Testis (tissue), 2 donors: ENCODE measurements at regions not wholly inside any gene's neighbourhood (a gene's known extent, or its start where the extent isn't known, plus 50 kb on each side); places are given as distances from the start of the nearest gene placed in this dataset.

ENCODE experiments used
- DNase-seq: peaks from one replicate; pipeline ENCODE4 v3.0.0-alpha.2; 2019
- H3K27ac ChIP-seq, 2 donors: fragments of 200-600 bp; sonication (generic); one replicate each; pipeline ENCODE4 v1.5.1; 2019
- H3K27me3 ChIP-seq: fragments of 200-600 bp; sonication (generic); one replicate; pipeline ENCODE4 v1.5.1; 2019
- H3K36me3 ChIP-seq: fragments of 200-600 bp; sonication (generic); one replicate; pipeline ENCODE4 v1.5.1; 2017; ENCODE audit warnings: low read depth; ENCODE audit errors: missing control alignments
- H3K4me1 ChIP-seq: fragments of 200-600 bp; sonication (generic); one replicate; pipeline ENCODE4 v1.5.1; 2019
- H3K4me3 ChIP-seq, 2 donors: fragments of 200-600 bp; sonication (generic); one replicate each; pipeline ENCODE4 v1.5.1; 2017 to 2019
- H3K9me3 ChIP-seq: fragments of 200-600 bp; sonication (generic); one replicate; pipeline ENCODE4 v1.5.1; 2017
- POLR2A ChIP-seq: fragments of 450-650 bp; IDR thresholded peaks from one replicate; pipeline ENCODE4 v1.6.1; 2017; ENCODE audit warnings: antibody characterized with exemption, mild to moderate bottlenecking, moderate library complexity
- WGBS, 2 donors: methylation state at CpG; one replicate each; pipeline ENCODE4 v1.1.5; 2018; 5-methylcytosine and 5-hydroxymethylcytosine counted together
- intact Hi-C: fragments of 100-400 bp; cut with DNase I; formaldehyde crosslinking; loops from one replicate; pipeline ENCODE4 v1.15.1; 2023; ENCODE audit warnings: low total_unique reads
- TF ChIP-seq, protein P1 (sequence below), 3 experiments: fragments of 450-650 bp in 2 of 3; fragments of 200-600 bp in 1 of 3; sonication (generic) in 1 of 3; IDR thresholded peaks; one replicate each; pipeline ENCODE4 v1.5.1; 2016 to 2019; ENCODE audit warnings: antibody characterized with exemption in 3 of 3, mild to moderate bottlenecking in 2 of 3, moderate library complexity in 1 of 3

DNA sequence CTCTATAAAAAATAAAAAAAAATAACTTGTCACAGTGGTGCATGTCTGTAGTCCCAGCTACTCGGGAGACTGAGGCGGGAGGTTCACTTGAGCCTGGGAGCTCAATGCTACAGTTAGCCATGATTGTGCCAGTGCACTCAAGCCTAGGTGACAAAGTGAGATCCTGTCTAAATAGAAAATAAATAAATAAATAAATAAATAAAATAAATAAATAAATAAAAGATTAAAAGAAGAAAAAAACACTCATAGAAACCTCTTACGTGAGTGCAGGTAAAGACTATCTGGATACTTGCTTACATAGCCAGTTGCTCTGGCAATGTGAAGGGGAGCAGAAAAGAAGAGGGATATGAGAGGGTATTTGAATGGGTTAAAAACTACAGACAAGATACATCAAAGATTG, 242.5 kb upstream of the PCDH15 start:
- 89 to 95% methylated on average over 3 of the region's 3 CpGs for WGBS, 2 donors

DNA sequence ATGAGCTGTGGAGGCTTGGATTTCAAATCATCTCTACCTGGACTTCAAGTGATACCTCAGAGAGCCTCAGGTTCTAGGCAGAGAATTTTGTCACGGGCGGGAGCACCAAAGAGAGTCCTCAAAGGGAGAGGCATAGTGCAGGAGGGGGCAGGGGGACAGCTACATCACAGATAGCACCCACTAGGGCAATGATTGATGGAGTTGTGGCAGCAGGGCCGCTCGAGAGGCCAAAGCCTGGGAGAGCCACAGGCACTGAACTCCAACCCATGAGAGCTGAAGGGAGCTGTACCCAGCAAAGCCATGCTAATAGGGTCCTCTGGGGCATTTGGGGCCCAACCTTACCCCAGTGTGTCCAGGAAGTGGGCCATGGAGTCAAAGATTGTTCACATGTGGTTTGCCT, 232.0 kb upstream of the PCDH15 start:
- no peak overlapping the region for H3K27ac ChIP-seq
- no peaks in the 10 kb centered on the region for H3K36me3 ChIP-seq
- H3K4me1 ChIP-seq: no peaks in the 10 kb centered on the region
- H3K9me3 ChIP-seq: no peaks in the 10 kb centered on the region
- WGBS, 2 donors: 97 to 100% methylated on average over 3 to 4 of the region's 4 CpGs
- no peaks in the 10 kb centered on the region for H3K27me3 ChIP-seq
- no peak overlapping the region for H3K4me3 ChIP-seq
- intact Hi-C loops: no loop called here
- DNase-seq: no peak
- TF ChIP-seq POLR2A: no peak
- TF ChIP-seq, protein P1, sequence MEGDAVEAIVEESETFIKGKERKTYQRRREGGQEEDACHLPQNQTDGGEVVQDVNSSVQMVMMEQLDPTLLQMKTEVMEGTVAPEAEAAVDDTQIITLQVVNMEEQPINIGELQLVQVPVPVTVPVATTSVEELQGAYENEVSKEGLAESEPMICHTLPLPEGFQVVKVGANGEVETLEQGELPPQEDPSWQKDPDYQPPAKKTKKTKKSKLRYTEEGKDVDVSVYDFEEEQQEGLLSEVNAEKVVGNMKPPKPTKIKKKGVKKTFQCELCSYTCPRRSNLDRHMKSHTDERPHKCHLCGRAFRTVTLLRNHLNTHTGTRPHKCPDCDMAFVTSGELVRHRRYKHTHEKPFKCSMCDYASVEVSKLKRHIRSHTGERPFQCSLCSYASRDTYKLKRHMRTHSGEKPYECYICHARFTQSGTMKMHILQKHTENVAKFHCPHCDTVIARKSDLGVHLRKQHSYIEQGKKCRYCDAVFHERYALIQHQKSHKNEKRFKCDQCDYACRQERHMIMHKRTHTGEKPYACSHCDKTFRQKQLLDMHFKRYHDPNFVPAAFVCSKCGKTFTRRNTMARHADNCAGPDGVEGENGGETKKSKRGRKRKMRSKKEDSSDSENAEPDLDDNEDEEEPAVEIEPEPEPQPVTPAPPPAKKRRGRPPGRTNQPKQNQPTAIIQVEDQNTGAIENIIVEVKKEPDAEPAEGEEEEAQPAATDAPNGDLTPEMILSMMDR (IDR thresholded peaks at IDR 0.05): no peak

More for the DNA sequence above, 242.5 kb upstream of the PCDH15 start:
- DNase-seq: no peak
- H3K9me3 ChIP-seq: no peaks in the 10 kb centered on the region
- H3K36me3 ChIP-seq: no peaks in the 10 kb centered on the region
- H3K27me3 ChIP-seq: no peaks in the 10 kb centered on the region
- intact Hi-C loops: no loop called here
- no peak overlapping the region for H3K4me3 ChIP-seq
- TF ChIP-seq, protein P1 (IDR thresholded peaks at IDR 0.05): no peak
- no peak for TF ChIP-seq POLR2A
- H3K27ac ChIP-seq: no peak overlapping the region
- H3K4me1 ChIP-seq: no peaks in the 10 kb centered on the region

DNA sequence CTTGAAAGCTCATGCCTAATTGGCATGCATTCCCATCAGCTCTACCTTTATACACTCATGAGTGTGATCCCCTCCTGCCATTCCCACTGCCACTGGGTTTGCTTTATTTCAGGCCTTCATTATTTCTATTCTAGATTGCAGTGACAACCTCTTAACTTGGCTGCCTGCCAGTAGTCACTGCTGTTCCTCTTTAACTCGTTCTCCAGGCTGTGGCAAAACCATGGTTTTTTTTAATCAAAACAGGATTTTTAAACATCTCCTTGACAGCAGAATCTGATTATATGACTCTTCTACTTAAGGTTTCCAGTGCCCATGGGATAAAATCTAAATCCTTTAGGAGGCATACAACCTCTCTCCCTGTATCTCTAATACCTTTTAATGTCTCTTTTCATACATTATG, 223.7 kb upstream of the PCDH15 start:
- WGBS, 2 donors: 13 to 32% methylated on average over 1 of the region's 1 CpG
- Histone ChIP-seq H3K9me3 (no peaks in the 10 kb centered on the region), H3K27me3 (no peaks in the 10 kb centered on the region), H3K4me1 (no peaks in the 10 kb centered on the region), H3K4me3 (no peak overlapping the region), H3K36me3 (no peaks in the 10 kb centered on the region), H3K27ac (no peak overlapping the region)
- intact Hi-C loops: no loop called here
- TF ChIP-seq POLR2A: no peak
- TF ChIP-seq, protein P1 (IDR thresholded peaks at IDR 0.05): no peak
- DNase-seq: no peak

DNA sequence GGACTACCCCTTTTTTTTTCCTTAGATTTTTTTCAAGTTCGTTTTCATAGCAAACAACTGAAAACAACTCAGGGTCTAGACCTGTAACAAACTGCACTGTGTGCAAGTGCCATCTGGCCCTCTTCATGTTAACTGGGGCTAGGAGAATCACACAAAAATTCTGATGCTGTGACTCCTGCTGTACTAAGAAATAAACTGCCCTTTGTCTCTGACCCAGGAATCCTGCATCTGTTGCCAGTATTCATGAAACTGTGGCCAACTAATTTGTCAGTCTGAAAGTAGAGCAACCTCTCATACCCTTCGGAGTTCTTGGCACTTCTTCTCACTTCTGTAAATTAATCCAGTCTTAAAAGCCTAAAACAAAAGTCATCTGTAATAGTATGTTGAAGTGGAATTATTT, 218.4 kb upstream of the PCDH15 start:
- H3K9me3 ChIP-seq: no peaks in the 10 kb centered on the region
- no peaks in the 10 kb centered on the region for H3K27me3 ChIP-seq
- no peaks in the 10 kb centered on the region for H3K36me3 ChIP-seq
- no peak for TF ChIP-seq POLR2A
- TF ChIP-seq, protein P1 (IDR thresholded peaks at IDR 0.05): no peak
- no peak overlapping the region for H3K27ac ChIP-seq
- DNase-seq: no peak
- intact Hi-C loops: no loop called here
- H3K4me3 ChIP-seq: no peak overlapping the region
- H3K4me1 ChIP-seq: no peaks in the 10 kb centered on the region
- 35 to 59% methylated on average over 2 of the region's 2 CpGs for WGBS, 2 donors

DNA sequence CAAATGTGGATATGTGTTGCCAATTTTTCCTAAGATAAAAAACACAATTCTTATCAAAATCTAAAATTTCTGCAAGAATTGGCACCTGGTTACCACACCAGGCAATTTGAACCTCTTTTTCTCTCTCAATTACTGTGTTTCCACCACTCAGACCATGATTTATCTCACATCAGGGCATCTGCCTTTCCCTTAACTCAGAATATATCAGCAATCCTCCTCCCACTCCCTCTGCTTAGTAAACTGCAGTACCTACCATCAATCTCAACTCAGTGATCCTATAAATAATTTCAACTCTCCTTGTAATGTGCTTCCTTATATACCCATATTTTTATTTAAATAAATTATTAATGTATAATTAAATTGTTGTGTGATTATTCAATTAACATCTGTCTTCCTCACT, 212.3 kb upstream of the PCDH15 start:
- no peak for DNase-seq
- Histone ChIP-seq H3K4me3 (no peak overlapping the region), H3K27me3 (no peaks in the 10 kb centered on the region), H3K4me1 (no peaks in the 10 kb centered on the region), H3K36me3 (no peaks in the 10 kb centered on the region), H3K27ac (no peak overlapping the region), H3K9me3 (no peaks in the 10 kb centered on the region)
- no peak for TF ChIP-seq POLR2A
- TF ChIP-seq, protein P1 (IDR thresholded peaks at IDR 0.05): no peak
- intact Hi-C loops: no loop called here
